ENCODE measurements at regions not wholly inside any gene's neighbourhood (a gene's known extent, or its start where the extent isn't known, plus 50 kb on each side); places are given as distances from the start of the nearest gene placed in this dataset.

- TF ChIP-seq, protein P1, sequence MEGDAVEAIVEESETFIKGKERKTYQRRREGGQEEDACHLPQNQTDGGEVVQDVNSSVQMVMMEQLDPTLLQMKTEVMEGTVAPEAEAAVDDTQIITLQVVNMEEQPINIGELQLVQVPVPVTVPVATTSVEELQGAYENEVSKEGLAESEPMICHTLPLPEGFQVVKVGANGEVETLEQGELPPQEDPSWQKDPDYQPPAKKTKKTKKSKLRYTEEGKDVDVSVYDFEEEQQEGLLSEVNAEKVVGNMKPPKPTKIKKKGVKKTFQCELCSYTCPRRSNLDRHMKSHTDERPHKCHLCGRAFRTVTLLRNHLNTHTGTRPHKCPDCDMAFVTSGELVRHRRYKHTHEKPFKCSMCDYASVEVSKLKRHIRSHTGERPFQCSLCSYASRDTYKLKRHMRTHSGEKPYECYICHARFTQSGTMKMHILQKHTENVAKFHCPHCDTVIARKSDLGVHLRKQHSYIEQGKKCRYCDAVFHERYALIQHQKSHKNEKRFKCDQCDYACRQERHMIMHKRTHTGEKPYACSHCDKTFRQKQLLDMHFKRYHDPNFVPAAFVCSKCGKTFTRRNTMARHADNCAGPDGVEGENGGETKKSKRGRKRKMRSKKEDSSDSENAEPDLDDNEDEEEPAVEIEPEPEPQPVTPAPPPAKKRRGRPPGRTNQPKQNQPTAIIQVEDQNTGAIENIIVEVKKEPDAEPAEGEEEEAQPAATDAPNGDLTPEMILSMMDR (IDR thresholded peaks at IDR 0.05; ENCODE audit: low read depth, low read length): no peak
- TF ChIP-seq EZH2phosphoT487 (IDR thresholded peaks at IDR 0.05; ENCODE audit: low read depth): no peak
Observed at GRCh38 chr2:121976926-121977325, 221.5 kb downstream of the TSN start.

Measured in OCI-LY3 (cell line).